Neural crest cell (in vitro differentiated cells): ENCODE measurements at regions not wholly inside any gene's neighbourhood (a gene's known extent, or its start where the extent isn't known, plus 50 kb on each side); places are given as distances from the start of the nearest gene placed in this dataset.

Experiments used
- DNase-seq: peaks from one replicate; pipeline ENCODE4 v3.0.0; 2021; ENCODE audit warnings: low read depth, mixed read lengths, low spot score
- H3K27ac Mint-ChIP-seq: one replicate; pipeline ENCODE4 v1.8.0; 2021; ENCODE audit warnings: mild to moderate bottlenecking, mixed read lengths; ENCODE audit not compliant: unreplicated experiment
- H3K27me3 Mint-ChIP-seq: 2 replicates; pipeline ENCODE4 v1.8.0; 2021; ENCODE audit warnings: low read depth, mild to moderate bottlenecking, mixed read lengths
- H3K36me3 Mint-ChIP-seq: 2 replicates; pipeline ENCODE4 v1.8.0; 2021; ENCODE audit warnings: low read depth, mild to moderate bottlenecking, mixed read lengths
- H3K4me1 Mint-ChIP-seq: 2 replicates; pipeline ENCODE4 v1.8.0; 2021; ENCODE audit warnings: mixed read lengths
- H3K4me3 Mint-ChIP-seq: one replicate; pipeline ENCODE4 v1.8.0; 2021; ENCODE audit warnings: mild to moderate bottlenecking, mixed read lengths
- H3K9me3 Mint-ChIP-seq: 2 replicates; pipeline ENCODE4 v1.8.0; 2021; ENCODE audit warnings: mixed read lengths
- CTCF ChIP-seq: fragments of 200-600 bp; sonication (generic); conservative IDR thresholded peaks from 2 replicates; pipeline ENCODE4 v1.5.0; 2021; ENCODE audit warnings: antibody characterized with exemption, mild to moderate bottlenecking

DNA sequence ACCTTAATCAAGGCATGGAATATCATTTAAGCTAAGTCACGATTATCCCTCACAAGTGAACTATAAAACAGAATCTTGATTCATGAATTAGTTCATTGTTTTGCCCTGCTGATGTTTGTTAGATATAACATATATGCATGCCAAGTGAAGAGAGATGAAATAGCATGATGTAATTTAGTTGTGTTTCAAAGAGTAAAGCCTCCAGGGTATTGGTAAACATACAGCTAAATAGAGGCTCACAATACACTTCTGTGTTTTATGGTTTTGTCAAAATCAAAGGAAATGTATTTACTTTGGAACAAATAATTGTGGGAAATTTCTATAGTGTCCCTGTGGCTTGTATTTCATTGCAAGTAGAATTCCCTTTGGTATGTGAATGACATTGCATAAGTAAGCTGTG is 69.0 kb upstream of the LEF1 start:
- TF ChIP-seq CTCF = no peak
- no peak for DNase-seq
- Mint-ChIP-seq H3K27ac (no peak overlapping the region), H3K4me3 (no peak overlapping the region), H3K4me1 (peaks cover 6% of the 10 kb centered on the region), H3K27me3 (no peaks in the 10 kb centered on the region), H3K9me3 (peaks cover 9% of the 10 kb centered on the region), H3K36me3 (peaks cover 3% of the 10 kb centered on the region)

DNA sequence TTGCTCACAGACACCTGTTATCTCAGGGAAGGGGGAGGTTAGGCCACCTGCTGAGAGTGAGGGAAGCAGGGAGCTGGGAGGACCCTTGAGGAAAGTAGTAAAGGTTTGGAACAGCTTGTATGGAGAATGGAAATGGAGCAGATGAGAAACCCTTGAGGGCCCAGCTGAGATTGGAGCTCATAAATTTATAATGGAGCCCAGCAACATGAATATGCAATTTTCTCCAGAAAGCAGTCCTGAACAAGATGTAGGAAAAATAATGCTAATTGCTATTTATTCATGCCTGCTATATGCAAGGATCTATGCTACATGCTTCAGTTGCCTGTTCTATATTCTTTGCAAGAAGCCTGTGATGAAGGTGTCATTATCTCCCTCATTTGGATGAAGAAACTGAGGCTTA is 67.5 kb upstream of the LEF1 start:
- DNase-seq = no peak
- H3K4me3 Mint-ChIP-seq = no peak overlapping the region
- peaks cover 17% of the 10 kb centered on the region for H3K9me3 Mint-ChIP-seq
- no peak for TF ChIP-seq CTCF
- H3K36me3 Mint-ChIP-seq = peaks cover 3% of the 10 kb centered on the region
- H3K27ac Mint-ChIP-seq = no peak overlapping the region
- peaks cover 6% of the 10 kb centered on the region for H3K4me1 Mint-ChIP-seq
- H3K27me3 Mint-ChIP-seq = no peaks in the 10 kb centered on the region

- no peaks in the 10 kb centered on the region for H3K36me3 Mint-ChIP-seq
- H3K4me3 Mint-ChIP-seq = no peak overlapping the region
- TF ChIP-seq CTCF = no peak
- no peaks in the 10 kb centered on the region for H3K27me3 Mint-ChIP-seq
- H3K27ac Mint-ChIP-seq = no peak overlapping the region
- DNase-seq = no peak
- no peaks in the 10 kb centered on the region for H3K4me1 Mint-ChIP-seq
- peaks cover 11% of the 10 kb centered on the region for H3K9me3 Mint-ChIP-seq
Measured at GRCh38 chr4:108227923-108228322, 59.2 kb upstream of the LEF1 start.

DNA sequence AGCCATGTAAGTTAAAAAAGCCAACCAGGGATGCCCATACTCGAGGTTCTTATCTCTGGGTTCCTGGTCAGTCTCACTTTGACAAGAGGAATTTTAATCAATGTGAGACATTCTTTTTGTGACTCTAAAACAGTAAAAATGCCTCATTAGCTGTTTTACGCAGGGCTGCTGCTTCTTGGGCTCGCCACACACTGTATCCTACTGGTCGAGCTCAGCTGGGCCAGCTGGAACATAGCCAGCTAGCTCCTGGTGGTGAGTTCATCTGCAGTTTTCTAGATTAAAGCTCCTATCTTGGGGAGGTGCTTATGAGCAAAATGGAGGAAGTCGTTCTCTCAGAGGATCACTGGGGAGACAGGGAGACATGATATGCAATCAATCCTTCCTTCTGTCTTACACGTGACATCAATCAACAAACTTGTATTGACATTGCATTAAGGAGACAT is 55.9 kb upstream of the LEF1 start:
- Mint-ChIP-seq H3K4me3 (no peak overlapping the region), H3K27ac (no peak overlapping the region), H3K27me3 (no peaks in the 10 kb centered on the region), H3K4me1 (no peaks in the 10 kb centered on the region), H3K9me3 (peaks cover 3% of the 10 kb centered on the region), H3K36me3 (no peaks in the 10 kb centered on the region)
- no peak for DNase-seq
- TF ChIP-seq CTCF = no peak

DNA sequence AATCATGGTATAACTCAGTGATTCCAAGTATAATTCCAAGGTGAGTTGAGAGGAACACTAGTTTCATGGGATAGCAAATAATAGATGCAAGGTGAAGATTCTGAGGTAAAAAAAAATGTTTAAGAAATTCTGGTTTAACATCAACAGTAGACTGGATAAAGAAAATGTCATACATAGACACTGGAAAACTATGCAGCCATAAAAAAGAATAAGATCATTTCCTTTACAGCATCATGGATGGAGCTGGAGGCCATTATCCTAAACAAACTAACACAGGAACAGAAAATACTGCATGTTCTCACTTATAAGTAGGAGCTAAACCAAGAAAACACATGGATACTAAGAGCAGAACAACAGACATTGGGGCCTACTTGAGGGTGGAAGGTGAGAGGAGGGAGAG is 54.6 kb upstream of the LEF1 start:
- Mint-ChIP-seq H3K27me3 (no peaks in the 10 kb centered on the region), H3K9me3 (no peaks in the 10 kb centered on the region), H3K4me3 (no peak overlapping the region), H3K4me1 (no peaks in the 10 kb centered on the region), H3K36me3 (no peaks in the 10 kb centered on the region), H3K27ac (no peak overlapping the region)
- TF ChIP-seq CTCF = no peak
- no peak for DNase-seq

DNA sequence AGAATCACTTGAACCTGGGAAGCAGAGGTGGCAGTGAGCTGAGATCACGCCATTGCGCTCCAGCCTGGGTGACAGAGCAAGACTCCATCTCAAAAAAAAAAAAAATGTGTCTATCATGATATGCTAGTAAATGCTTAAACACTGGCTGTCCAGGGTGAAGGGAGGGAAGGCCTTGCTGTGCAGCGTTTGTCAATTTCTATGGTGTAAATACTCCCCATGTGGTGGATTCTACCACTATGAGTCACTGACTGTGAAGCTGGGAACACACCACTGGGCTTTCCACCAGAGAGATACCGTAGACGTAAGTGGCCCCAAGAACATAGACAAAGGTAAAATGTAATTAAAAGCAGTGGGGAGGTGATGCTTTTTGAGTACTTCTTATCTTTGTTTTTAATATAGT is 51.3 kb upstream of the LEF1 start:
- no peak overlapping the region for H3K27ac Mint-ChIP-seq
- no peaks in the 10 kb centered on the region for H3K27me3 Mint-ChIP-seq
- no peaks in the 10 kb centered on the region for H3K36me3 Mint-ChIP-seq
- DNase-seq = no peak
- no peaks in the 10 kb centered on the region for H3K4me1 Mint-ChIP-seq
- peaks cover 7% of the 10 kb centered on the region for H3K9me3 Mint-ChIP-seq
- TF ChIP-seq CTCF = no peak
- H3K4me3 Mint-ChIP-seq = no peak overlapping the region
